A549 (cell line): ENCODE measurements at regions not wholly inside any gene's neighbourhood (a gene's known extent, or its start where the extent isn't known, plus 50 kb on each side); places are given as distances from the start of the nearest gene placed in this dataset.

ENCODE experiments used
- ATAC-seq, 2 experiments: fragments of 200-7000 bp in 1 of 2; fragments of >200 bp in 1 of 2; cut with Nextera tagmentation in 1 of 2; cut with Tn5 transposase in 1 of 2; 3 replicates each; pipeline versions ENCODE4 v1.8.0 to v1.9.1; 2018 to 2020; ENCODE audit warnings: mild to moderate bottlenecking in 1 of 2, moderate library complexity in 1 of 2
- CTCF ChIA-PET: fragments of 300-600 bp; sonication (Branson Sonifier 250); formaldehyde crosslinking; extraction: SDS; loops from one replicate; lab custom pipeline; 2021; ENCODE audit warnings: antibody characterized with exemption, inconsistent platforms; lab: Yijun Ruan, JAX
- POLR2A ChIA-PET: fragments of 350-600 bp; formaldehyde crosslinking; extraction: SDS; loops from one replicate; lab custom pipeline; 2021; ENCODE audit warnings: antibody characterized with exemption, inconsistent platforms; lab: Yijun Ruan, JAX
- DNase-seq, 2 experiments: peaks; one replicate each; pipeline versions ENCODE4 v3.0.0 to v3.0.0-alpha.2; 2011 to 2016; ENCODE audit warnings: low read depth in 1 of 2, low spot score in 1 of 2
- FAIRE-seq: peaks from 2 replicates; lab custom pipeline; 2011; peaks lifted over from hg19 to GRCh38; lab: Jason Lieb, UNC
- H3K27ac ChIP-seq, 2 experiments: fragments of >200 bp; sonication (Bioruptor Twin); formaldehyde crosslinking; 3 replicates each; pipeline ENCODE4 v1.5.1; 2016 to 2017
- H3K4me1 ChIP-seq: fragments of >200 bp; sonication (Bioruptor Twin); formaldehyde crosslinking; 3 replicates; pipeline ENCODE4 v1.6.1; 2016
- H3K4me2 ChIP-seq: fragments of >200 bp; sonication (Bioruptor Twin); formaldehyde crosslinking; 3 replicates; pipeline ENCODE4 v1.6.1; 2016
- H3K4me3 ChIP-seq: fragments of >200 bp; sonication (Bioruptor Twin); formaldehyde crosslinking; 3 replicates; pipeline ENCODE4 v1.5.1; 2016
- H3K9me3 ChIP-seq: fragments of >200 bp; sonication (Bioruptor Twin); formaldehyde crosslinking; 3 replicates; pipeline ENCODE4 v1.6.1; 2016
- BCL3 ChIP-seq: fragments of >200 bp; sonication (Bioruptor Twin); formaldehyde crosslinking; IDR thresholded peaks from 3 replicates; pipeline ENCODE4 v1.6.1; 2016
- CBX8 ChIP-seq: fragments of 200-600 bp; sonication (generic); IDR thresholded peaks from 2 replicates; pipeline ENCODE4 v1.6.1; 2016
- CEBPB ChIP-seq, 2 experiments: fragments of >200 bp in 1 of 2; sonication (Bioruptor Twin) in 1 of 2; formaldehyde crosslinking in 1 of 2; IDR thresholded peaks; 2 replicates each; pipeline ENCODE4 v1.6.1; 2012 to 2016
- CHD2 ChIP-seq: fragments of 150-350 bp; IDR thresholded peaks from 2 replicates; pipeline ENCODE4 v1.6.1; 2014; ENCODE audit warnings: low read length; ENCODE audit not compliant: partially characterized antibody
- E2F6 ChIP-seq: IDR thresholded peaks from 2 replicates; pipeline ENCODE4 v1.6.1; 2012; ENCODE audit warnings: low read depth, borderline replicate concordance
- EHMT2 ChIP-seq: fragments of 200-600 bp; sonication (generic); IDR thresholded peaks from 2 replicates; pipeline ENCODE4 v1.6.1; 2016; ENCODE audit warnings: antibody characterized with exemption, low read depth, mild to moderate bottlenecking, moderate library complexity
- ESRRA ChIP-seq: fragments of 150-350 bp; IDR thresholded peaks from 2 replicates; pipeline ENCODE4 v1.6.1; 2014; ENCODE audit warnings: mild to moderate bottlenecking, low read length, borderline replicate concordance
- FOSB ChIP-seq: fragments of 250-450 bp; sonication (Bioruptor Pico); IDR thresholded peaks from 2 replicates; pipeline ENCODE4 v1.5.0; 2020; ENCODE audit warnings: mild to moderate bottlenecking, moderate library complexity
- FOXS1 ChIP-seq: fragments of 250-450 bp; sonication (Bioruptor Pico); IDR thresholded peaks from 2 replicates; pipeline ENCODE4 v1.5.0; 2020; ENCODE audit warnings: mild to moderate bottlenecking, moderate library complexity
- GATA3 ChIP-seq: IDR thresholded peaks from 2 replicates; pipeline ENCODE4 v1.6.1; 2012; ENCODE audit warnings: borderline replicate concordance
- HDAC2 ChIP-seq: fragments of 200-600 bp; sonication (generic); IDR thresholded peaks from 2 replicates; pipeline ENCODE4 v1.6.1; 2016
- HES2 ChIP-seq: fragments of >200 bp; sonication (Bioruptor Twin); formaldehyde crosslinking; IDR thresholded peaks from 2 replicates; pipeline ENCODE4 v1.6.1; 2016
- HEYL ChIP-seq: fragments of 250-450 bp; sonication (Bioruptor Pico); IDR thresholded peaks from 2 replicates; pipeline ENCODE4 v1.8.0; 2021; ENCODE audit warnings: mild to moderate bottlenecking, moderate library complexity
- HOXB5 ChIP-seq: fragments of 250-450 bp; sonication (Bioruptor Pico); IDR thresholded peaks from 2 replicates; pipeline ENCODE4 v1.5.0; 2020; ENCODE audit warnings: mild to moderate bottlenecking, moderate library complexity
- JUN ChIP-seq, 2 experiments: fragments of >200 bp; sonication (Bioruptor Twin); formaldehyde crosslinking; IDR thresholded peaks; 2 replicates in 1 of 2; 3 replicates in 1 of 2; pipeline ENCODE4 v1.6.1; 2016 to 2017
- JUNB ChIP-seq: fragments of >200 bp; sonication (Bioruptor Twin); formaldehyde crosslinking; IDR thresholded peaks from 2 replicates; pipeline ENCODE4 v1.6.1; 2016
- KDM1A ChIP-seq: fragments of 200-600 bp; sonication (generic); IDR thresholded peaks from 2 replicates; pipeline ENCODE4 v1.6.1; 2016; ENCODE audit warnings: low read depth, mild to moderate bottlenecking
- MAFK ChIP-seq: fragments of 450-650 bp; IDR thresholded peaks from 2 replicates; pipeline ENCODE4 v1.6.1; 2014; ENCODE audit not compliant: partially characterized antibody
- MAX ChIP-seq: IDR thresholded peaks from 2 replicates; pipeline ENCODE4 v1.6.1; 2012
- MAZ ChIP-seq: fragments of 150-350 bp; IDR thresholded peaks from 2 replicates; pipeline ENCODE4 v1.6.1; 2014; ENCODE audit warnings: antibody characterized with exemption, low read depth, low read length, borderline replicate concordance
- MYC ChIP-seq: IDR thresholded peaks from 2 replicates; pipeline ENCODE4 v1.6.1; 2012; ENCODE audit warnings: mild to moderate bottlenecking, inconsistent platforms, low read length, improper control_type of control experiment, borderline replicate concordance
- NR3C1 ChIP-seq: fragments of >200 bp; sonication (Bioruptor Twin); formaldehyde crosslinking; IDR thresholded peaks from 3 replicates; pipeline ENCODE4 v1.6.1; 2017
- PHF8 ChIP-seq: fragments of 200-600 bp; sonication (generic); IDR thresholded peaks from 2 replicates; pipeline ENCODE4 v1.6.1; 2016; ENCODE audit warnings: low read depth, mild to moderate bottlenecking, antibody characterized with exemption, moderate library complexity, borderline replicate concordance
- RAD21 ChIP-seq, 2 experiments: fragments of >200 bp in 1 of 2; sonication (Bioruptor Twin) in 1 of 2; formaldehyde crosslinking in 1 of 2; IDR thresholded peaks in 1 of 2; conservative IDR thresholded peaks in 1 of 2; 2 replicates in 1 of 2; 3 replicates in 1 of 2; pipeline ENCODE4 v1.6.1; 2012 to 2018; ENCODE audit warnings: inconsistent platforms in 1 of 2
- RARB ChIP-seq: fragments of 250-450 bp; sonication (Bioruptor Pico); IDR thresholded peaks from 2 replicates; pipeline ENCODE4 v1.8.0; 2021; ENCODE audit warnings: mild to moderate bottlenecking, moderate library complexity
- RCOR1 ChIP-seq: fragments of 150-350 bp; IDR thresholded peaks from 2 replicates; pipeline ENCODE4 v1.6.1; 2014; ENCODE audit warnings: antibody characterized with exemption, low read length, low read depth
- RNF2 ChIP-seq: fragments of 200-600 bp; sonication (generic); IDR thresholded peaks from 2 replicates; pipeline ENCODE4 v1.6.1; 2016; ENCODE audit warnings: low read depth, mild to moderate bottlenecking, antibody characterized with exemption, moderate library complexity, borderline replicate concordance
- TFCP2L1 ChIP-seq: fragments of 250-450 bp; sonication (Bioruptor Pico); IDR thresholded peaks from 2 replicates; pipeline ENCODE4 v1.5.0; 2021; ENCODE audit warnings: mild to moderate bottlenecking
- ZC3H11A ChIP-seq: fragments of 450-650 bp; IDR thresholded peaks from 2 replicates; pipeline ENCODE4 v1.6.1; 2014; ENCODE audit warnings: antibody characterized with exemption, mild to moderate bottlenecking
- ZNF302 ChIP-seq: fragments of 250-450 bp; sonication (Bioruptor Pico); IDR thresholded peaks from 2 replicates; pipeline ENCODE4 v1.9.0; 2021; ENCODE audit warnings: inconsistent platforms, mild to moderate bottlenecking, moderate library complexity
- ZSCAN20 ChIP-seq: fragments of 250-450 bp; sonication (Bioruptor Pico); IDR thresholded peaks from 2 replicates; pipeline ENCODE4 v1.8.0; 2022; ENCODE audit warnings: mild to moderate bottlenecking, moderate library complexity
- WGBS: methylation state at CpG from one replicate; pipeline ENCODE4 v1.1.6; 2017; ENCODE audit errors: missing lambda C conversion rate; 5-methylcytosine and 5-hydroxymethylcytosine counted together

DNA sequence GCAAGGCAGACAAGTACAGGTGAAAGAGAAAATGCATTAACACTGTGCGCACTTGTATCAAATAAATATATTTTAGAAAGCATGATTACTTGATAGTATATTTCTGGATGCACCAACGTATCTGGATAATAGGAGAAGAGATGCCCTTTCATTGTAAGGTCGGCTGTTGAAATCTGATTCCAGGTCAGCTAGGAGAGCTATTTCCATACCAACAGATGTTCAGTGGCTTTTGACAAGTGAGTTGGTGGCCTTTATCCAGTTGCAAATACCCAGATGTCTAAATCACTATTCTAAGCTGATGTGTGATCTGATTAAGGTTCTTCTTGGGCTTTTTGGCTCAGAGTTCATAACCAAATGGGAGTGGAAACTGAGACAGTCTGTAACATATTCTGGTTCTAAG lies 128.2 kb upstream of the TBCA start:
- ChIA-PET POLR2A (no interaction called here), CTCF (interaction anchor here (1.0 to 2.4 kb wide), 2 partner anchors 9 to 15 kb away, joined by 3 to 7 read pairs; no protein-coding TSS in a partner anchor)
- H3K4me2 ChIP-seq, result no peak overlapping the region
- H3K27ac ChIP-seq, result no peak overlapping the region
- no peaks in the 10 kb centered on the region for H3K9me3 ChIP-seq
- H3K4me3 ChIP-seq, result no peak overlapping the region
- H3K4me1 ChIP-seq, result no peaks in the 10 kb centered on the region
- no peak for FAIRE-seq
- DNase-seq, result no peak
- TF ChIP-seq E2F6 (no peak), ZSCAN20 (CRISPR knock-in tag) (no peak), EHMT2 (no peak), HEYL (CRISPR knock-in tag) (no peak), MYC (no peak), FOSB (CRISPR knock-in tag) (no peak), CBX8 (no peak), JUNB (no peak), CEBPB (IDR thresholded peaks at IDR 0.05) (no peak), PHF8 (no peak), HES2 (no peak), ZC3H11A (no peak), HDAC2 (no peak), MAZ (no peak), FOXS1 (CRISPR knock-in tag) (no peak), TFCP2L1 (no peak), BCL3 (no peak), KDM1A (no peak), GATA3 (no peak), HOXB5 (CRISPR knock-in tag) (no peak)
- 72% methylated on average over 3 of the region's 3 CpGs for WGBS
- ATAC-seq, result no peak

GRCh38 chr5:77900691-77901090 lies 124.6 kb upstream of the TBCA start:
- DNase-seq (no peak), ATAC-seq (no peak), FAIRE-seq (no peak)
- no peak overlapping the region for H3K27ac ChIP-seq
- POLR2A ChIA-PET, result no interaction called here
- WGBS, result 83% methylated on average over 3 of the region's 3 CpGs
- TF ChIP-seq CHD2 (no peak), ZNF302 (no peak), RARB (CRISPR knock-in tag) (no peak), RCOR1 (no peak), RNF2 (no peak), FOXS1 (CRISPR knock-in tag) (no peak), E2F6 (no peak), MAFK (no peak), ESRRA (no peak), JUN (IDR thresholded peaks at IDR 0.05) (no peak), NR3C1 (no peak), RAD21 (conservative IDR thresholded peaks at IDR 0.05 in 1 of 2, IDR thresholded peaks at IDR 0.05 in 1 of 2) (no peak), MYC (no peak), MAX (no peak), TFCP2L1 (no peak)
- no peak overlapping the region for H3K4me3 ChIP-seq
- no peaks in the 10 kb centered on the region for H3K4me1 ChIP-seq
- CTCF ChIA-PET, result interaction anchor here (0.9 to 1.5 kb wide), 2 partner anchors 38 to 46 kb away, joined by 3 to 5 read pairs; no protein-coding TSS in a partner anchor
- H3K4me2 ChIP-seq, result no peak overlapping the region
- no peaks in the 10 kb centered on the region for H3K9me3 ChIP-seq
